A549 (cell line): ENCODE measurements at regions not wholly inside any gene's neighbourhood (a gene's known extent, or its start where the extent isn't known, plus 50 kb on each side); places are given as distances from the start of the nearest gene placed in this dataset.

ENCODE experiments used
- ATAC-seq, 2 experiments: fragments of 200-7000 bp in 1 of 2; fragments of >200 bp in 1 of 2; cut with Nextera tagmentation in 1 of 2; cut with Tn5 transposase in 1 of 2; 3 replicates each; pipeline versions ENCODE4 v1.8.0 to v1.9.1; 2018 to 2020; ENCODE audit warnings: mild to moderate bottlenecking in 1 of 2, moderate library complexity in 1 of 2
- CTCF ChIA-PET: fragments of 300-600 bp; sonication (Branson Sonifier 250); formaldehyde crosslinking; extraction: SDS; loops from one replicate; lab custom pipeline; 2021; ENCODE audit warnings: antibody characterized with exemption, inconsistent platforms; lab: Yijun Ruan, JAX
- POLR2A ChIA-PET: fragments of 350-600 bp; formaldehyde crosslinking; extraction: SDS; loops from one replicate; lab custom pipeline; 2021; ENCODE audit warnings: antibody characterized with exemption, inconsistent platforms; lab: Yijun Ruan, JAX
- DNase-seq, 2 experiments: peaks; one replicate each; pipeline versions ENCODE4 v3.0.0 to v3.0.0-alpha.2; 2011 to 2016; ENCODE audit warnings: low read depth in 1 of 2, low spot score in 1 of 2
- FAIRE-seq: peaks from 2 replicates; lab custom pipeline; 2011; peaks lifted over from hg19 to GRCh38; lab: Jason Lieb, UNC
- H3K27ac ChIP-seq, 2 experiments: fragments of >200 bp; sonication (Bioruptor Twin); formaldehyde crosslinking; 3 replicates each; pipeline ENCODE4 v1.5.1; 2016 to 2017
- H3K4me1 ChIP-seq: fragments of >200 bp; sonication (Bioruptor Twin); formaldehyde crosslinking; 3 replicates; pipeline ENCODE4 v1.6.1; 2016
- H3K4me2 ChIP-seq: fragments of >200 bp; sonication (Bioruptor Twin); formaldehyde crosslinking; 3 replicates; pipeline ENCODE4 v1.6.1; 2016
- H3K4me3 ChIP-seq: fragments of >200 bp; sonication (Bioruptor Twin); formaldehyde crosslinking; 3 replicates; pipeline ENCODE4 v1.5.1; 2016
- H3K9me3 ChIP-seq: fragments of >200 bp; sonication (Bioruptor Twin); formaldehyde crosslinking; 3 replicates; pipeline ENCODE4 v1.6.1; 2016
- CBX8 ChIP-seq: fragments of 200-600 bp; sonication (generic); IDR thresholded peaks from 2 replicates; pipeline ENCODE4 v1.6.1; 2016
- CEBPB ChIP-seq, 2 experiments: fragments of >200 bp in 1 of 2; sonication (Bioruptor Twin) in 1 of 2; formaldehyde crosslinking in 1 of 2; IDR thresholded peaks; 2 replicates each; pipeline ENCODE4 v1.6.1; 2012 to 2016
- CHD4 ChIP-seq: fragments of 200-600 bp; sonication (generic); IDR thresholded peaks from 2 replicates; pipeline ENCODE4 v1.6.1; 2016; ENCODE audit warnings: antibody characterized with exemption, mild to moderate bottlenecking, borderline replicate concordance
- EHF ChIP-seq: fragments of 250-450 bp; sonication (Bioruptor Pico); IDR thresholded peaks from 2 replicates; pipeline ENCODE4 v1.5.0; 2020; ENCODE audit warnings: mild to moderate bottlenecking
- EHMT2 ChIP-seq: fragments of 200-600 bp; sonication (generic); IDR thresholded peaks from 2 replicates; pipeline ENCODE4 v1.6.1; 2016; ENCODE audit warnings: antibody characterized with exemption, low read depth, mild to moderate bottlenecking, moderate library complexity
- FOSB ChIP-seq: fragments of 250-450 bp; sonication (Bioruptor Pico); IDR thresholded peaks from 2 replicates; pipeline ENCODE4 v1.5.0; 2020; ENCODE audit warnings: mild to moderate bottlenecking, moderate library complexity
- FOXS1 ChIP-seq: fragments of 250-450 bp; sonication (Bioruptor Pico); IDR thresholded peaks from 2 replicates; pipeline ENCODE4 v1.5.0; 2020; ENCODE audit warnings: mild to moderate bottlenecking, moderate library complexity
- GATA3 ChIP-seq: IDR thresholded peaks from 2 replicates; pipeline ENCODE4 v1.6.1; 2012; ENCODE audit warnings: borderline replicate concordance
- HDAC2 ChIP-seq: fragments of 200-600 bp; sonication (generic); IDR thresholded peaks from 2 replicates; pipeline ENCODE4 v1.6.1; 2016
- HEYL ChIP-seq: fragments of 250-450 bp; sonication (Bioruptor Pico); IDR thresholded peaks from 2 replicates; pipeline ENCODE4 v1.8.0; 2021; ENCODE audit warnings: mild to moderate bottlenecking, moderate library complexity
- HOXA7 ChIP-seq: fragments of 250-450 bp; sonication (Bioruptor Pico); IDR thresholded peaks from 2 replicates; pipeline ENCODE4 v1.5.0; 2020; ENCODE audit warnings: mild to moderate bottlenecking, moderate library complexity
- HOXB13 ChIP-seq: fragments of 250-450 bp; sonication (Bioruptor Pico); IDR thresholded peaks from 2 replicates; pipeline ENCODE4 v1.5.0; 2020; ENCODE audit warnings: low read depth, mild to moderate bottlenecking, moderate library complexity
- HOXB5 ChIP-seq: fragments of 250-450 bp; sonication (Bioruptor Pico); IDR thresholded peaks from 2 replicates; pipeline ENCODE4 v1.5.0; 2020; ENCODE audit warnings: mild to moderate bottlenecking, moderate library complexity
- JUNB ChIP-seq: fragments of >200 bp; sonication (Bioruptor Twin); formaldehyde crosslinking; IDR thresholded peaks from 2 replicates; pipeline ENCODE4 v1.6.1; 2016
- MAFK ChIP-seq: fragments of 450-650 bp; IDR thresholded peaks from 2 replicates; pipeline ENCODE4 v1.6.1; 2014; ENCODE audit not compliant: partially characterized antibody
- MAZ ChIP-seq: fragments of 150-350 bp; IDR thresholded peaks from 2 replicates; pipeline ENCODE4 v1.6.1; 2014; ENCODE audit warnings: antibody characterized with exemption, low read depth, low read length, borderline replicate concordance
- NPAS2 ChIP-seq: fragments of 250-450 bp; sonication (Bioruptor Pico); IDR thresholded peaks from 2 replicates; pipeline ENCODE4 v1.8.0; 2022; ENCODE audit warnings: mild to moderate bottlenecking, moderate library complexity, borderline replicate concordance
- NR3C1 ChIP-seq: fragments of >200 bp; sonication (Bioruptor Twin); formaldehyde crosslinking; IDR thresholded peaks from 3 replicates; pipeline ENCODE4 v1.6.1; 2017
- POLR2A ChIP-seq: IDR thresholded peaks from 2 replicates; pipeline ENCODE4 v1.6.1; 2012; ENCODE audit warnings: mild to moderate bottlenecking, low read length
- RAD21 ChIP-seq, 2 experiments: fragments of >200 bp in 1 of 2; sonication (Bioruptor Twin) in 1 of 2; formaldehyde crosslinking in 1 of 2; IDR thresholded peaks in 1 of 2; conservative IDR thresholded peaks in 1 of 2; 2 replicates in 1 of 2; 3 replicates in 1 of 2; pipeline ENCODE4 v1.6.1; 2012 to 2018; ENCODE audit warnings: inconsistent platforms in 1 of 2
- RCOR1 ChIP-seq: fragments of 150-350 bp; IDR thresholded peaks from 2 replicates; pipeline ENCODE4 v1.6.1; 2014; ENCODE audit warnings: antibody characterized with exemption, low read length, low read depth
- RFX5 ChIP-seq: fragments of 450-650 bp; IDR thresholded peaks from 2 replicates; pipeline ENCODE4 v1.7.1; 2014; ENCODE audit warnings: antibody characterized with exemption, mild to moderate bottlenecking, moderate library complexity
- RNF2 ChIP-seq: fragments of 200-600 bp; sonication (generic); IDR thresholded peaks from 2 replicates; pipeline ENCODE4 v1.6.1; 2016; ENCODE audit warnings: low read depth, mild to moderate bottlenecking, antibody characterized with exemption, moderate library complexity, borderline replicate concordance
- SMC3 ChIP-seq: fragments of >200 bp; sonication (Bioruptor Twin); formaldehyde crosslinking; IDR thresholded peaks from 3 replicates; pipeline ENCODE4 v1.6.1; 2018; ENCODE audit warnings: inconsistent platforms
- SREBF2 ChIP-seq: fragments of 450-650 bp; IDR thresholded peaks from 2 replicates; pipeline ENCODE4 v1.6.1; 2014; ENCODE audit warnings: mild to moderate bottlenecking, moderate library complexity
- ZFP36 ChIP-seq: fragments of 450-650 bp; IDR thresholded peaks from 2 replicates; pipeline ENCODE4 v1.6.1; 2014; ENCODE audit warnings: borderline replicate concordance; ENCODE audit not compliant: partially characterized antibody
- ZSCAN20 ChIP-seq: fragments of 250-450 bp; sonication (Bioruptor Pico); IDR thresholded peaks from 2 replicates; pipeline ENCODE4 v1.8.0; 2022; ENCODE audit warnings: mild to moderate bottlenecking, moderate library complexity
- WGBS: methylation state at CpG from one replicate; pipeline ENCODE4 v1.1.6; 2017; ENCODE audit errors: missing lambda C conversion rate; 5-methylcytosine and 5-hydroxymethylcytosine counted together
- TF ChIP-seq, protein P1 (sequence below): fragments of >200 bp; sonication (Bioruptor Twin); formaldehyde crosslinking; IDR thresholded peaks from 2 replicates; pipeline ENCODE4 v1.6.1; 2016
- TF ChIP-seq, protein P2 (sequence below): fragments of 250-450 bp; sonication (Bioruptor Pico); IDR thresholded peaks from 2 replicates; pipeline ENCODE4 v1.5.0; 2021; ENCODE audit warnings: mild to moderate bottlenecking, moderate library complexity, borderline replicate concordance
- TF ChIP-seq, protein P3 (sequence below): fragments of 450-650 bp; IDR thresholded peaks from 2 replicates; pipeline ENCODE4 v1.6.1; 2014; ENCODE audit warnings: antibody characterized with exemption

DNA sequence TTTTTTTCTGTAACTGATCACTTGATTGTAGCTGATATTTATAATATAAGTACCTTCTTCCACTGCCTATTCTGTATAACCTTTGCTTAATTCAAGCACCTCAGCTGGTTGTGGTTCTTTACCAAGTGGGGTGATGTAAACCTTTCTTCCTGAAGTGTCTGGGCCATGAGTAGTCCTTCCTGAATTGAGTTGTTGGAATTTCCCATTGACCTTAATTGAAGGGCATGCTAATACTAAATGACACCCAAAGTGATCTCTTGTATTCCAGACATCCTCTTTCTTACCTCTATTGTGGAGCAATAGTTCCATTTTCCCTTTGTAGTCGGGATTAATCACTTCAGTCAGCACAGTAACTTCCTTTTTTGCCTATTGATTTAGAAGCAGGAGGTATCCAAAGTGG lies 1496.8 kb upstream of the CELF4 start:
- ChIA-PET POLR2A (no interaction called here), CTCF (no interaction called here)
- H3K27ac ChIP-seq = no peak overlapping the region
- no peak overlapping the region for H3K4me3 ChIP-seq
- H3K4me1 ChIP-seq = no peaks in the 10 kb centered on the region
- TF ChIP-seq, protein P1, sequence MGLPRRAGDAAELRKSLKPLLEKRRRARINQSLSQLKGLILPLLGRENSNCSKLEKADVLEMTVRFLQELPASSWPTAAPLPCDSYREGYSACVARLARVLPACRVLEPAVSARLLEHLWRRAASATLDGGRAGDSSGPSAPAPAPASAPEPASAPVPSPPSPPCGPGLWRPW = no peak
- TF ChIP-seq SREBF2 (no peak), MAZ (no peak), ZSCAN20 (CRISPR knock-in tag) (no peak), RAD21 (conservative IDR thresholded peaks at IDR 0.05 in 1 of 2, IDR thresholded peaks at IDR 0.05 in 1 of 2) (no peak), ZFP36 (no peak), FOSB (no peak), FOXS1 (CRISPR knock-in tag) (no peak), JUNB (no peak), HOXB5 (no peak), SMC3 (no peak), EHMT2 (no peak), MAFK (no peak), NPAS2 (CRISPR knock-in tag) (no peak), GATA3 (no peak)
- TF ChIP-seq, protein P2, sequence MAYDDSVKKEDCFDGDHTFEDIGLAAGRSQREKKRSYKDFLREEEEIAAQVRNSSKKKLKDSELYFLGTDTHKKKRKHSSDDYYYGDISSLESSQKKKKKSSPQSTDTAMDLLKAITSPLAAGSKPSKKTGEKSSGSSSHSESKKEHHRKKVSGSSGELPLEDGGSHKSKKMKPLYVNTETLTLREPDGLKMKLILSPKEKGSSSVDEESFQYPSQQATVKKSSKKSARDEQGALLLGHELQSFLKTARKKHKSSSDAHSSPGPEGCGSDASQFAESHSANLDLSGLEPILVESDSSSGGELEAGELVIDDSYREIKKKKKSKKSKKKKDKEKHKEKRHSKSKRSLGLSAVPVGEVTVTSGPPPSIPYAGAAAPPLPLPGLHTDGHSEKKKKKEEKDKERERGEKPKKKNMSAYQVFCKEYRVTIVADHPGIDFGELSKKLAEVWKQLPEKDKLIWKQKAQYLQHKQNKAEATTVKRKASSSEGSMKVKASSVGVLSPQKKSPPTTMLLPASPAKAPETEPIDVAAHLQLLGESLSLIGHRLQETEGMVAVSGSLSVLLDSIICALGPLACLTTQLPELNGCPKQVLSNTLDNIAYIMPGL (CRISPR knock-in tag) = no peak
- no peak for FAIRE-seq
- no peak for ATAC-seq
- H3K4me2 ChIP-seq = no peak overlapping the region
- no peak for DNase-seq
- WGBS = 5% methylated on average over 1 of the region's 1 CpG
- no peaks in the 10 kb centered on the region for H3K9me3 ChIP-seq

DNA sequence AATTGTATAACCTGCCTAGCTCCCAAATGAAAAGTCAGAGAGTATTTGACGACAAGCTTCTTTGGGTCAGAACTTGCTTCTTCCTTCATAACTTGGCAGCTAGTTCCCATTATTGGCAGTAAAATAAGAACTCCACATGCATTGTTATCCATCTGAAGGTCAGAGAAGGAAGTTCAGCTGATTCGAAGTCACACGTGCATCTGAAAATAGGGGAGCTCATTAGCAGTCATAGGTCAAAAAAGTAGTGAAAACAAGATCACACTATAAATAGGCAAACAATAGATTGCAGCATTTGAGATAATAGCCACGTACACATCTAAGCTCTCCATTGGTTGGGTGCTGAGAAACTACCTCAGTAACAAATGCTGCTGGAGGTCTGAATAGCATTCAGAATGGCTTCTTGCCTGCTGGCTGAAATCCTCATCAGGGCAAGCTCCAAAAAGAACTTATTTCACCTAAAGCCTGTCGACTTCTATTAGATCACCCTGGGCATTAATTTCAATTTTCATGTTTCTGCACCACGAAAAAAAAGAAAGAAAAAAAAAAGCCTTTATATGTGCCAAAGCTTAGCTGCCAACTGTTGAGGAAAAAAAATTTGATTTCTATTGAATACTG lies 1492.9 kb upstream of the CELF4 start:
- H3K9me3 ChIP-seq = no peaks in the 10 kb centered on the region
- ChIA-PET POLR2A (no interaction called here), CTCF (no interaction called here)
- 17% methylated on average over 6 of the region's 6 CpGs for WGBS
- TF ChIP-seq CBX8 (no peak), MAFK (no peak), POLR2A (no peak), RCOR1 (no peak), NR3C1 (no peak), HOXA7 (CRISPR knock-in tag) (no peak), HOXB13 (CRISPR knock-in tag) (no peak), HEYL (no peak), CHD4 (no peak), RNF2 (no peak), EHMT2 (no peak), CEBPB (IDR thresholded peaks at IDR 0.05) (no peak), EHF (CRISPR knock-in tag) (no peak), HDAC2 (no peak), RFX5 (no peak), NPAS2 (CRISPR knock-in tag) (no peak)
- TF ChIP-seq, protein P2 (CRISPR knock-in tag) = no peak
- TF ChIP-seq, protein P3, sequence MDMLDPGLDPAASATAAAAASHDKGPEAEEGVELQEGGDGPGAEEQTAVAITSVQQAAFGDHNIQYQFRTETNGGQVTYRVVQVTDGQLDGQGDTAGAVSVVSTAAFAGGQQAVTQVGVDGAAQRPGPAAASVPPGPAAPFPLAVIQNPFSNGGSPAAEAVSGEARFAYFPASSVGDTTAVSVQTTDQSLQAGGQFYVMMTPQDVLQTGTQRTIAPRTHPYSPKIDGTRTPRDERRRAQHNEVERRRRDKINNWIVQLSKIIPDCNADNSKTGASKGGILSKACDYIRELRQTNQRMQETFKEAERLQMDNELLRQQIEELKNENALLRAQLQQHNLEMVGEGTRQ = no peak
- no peak for FAIRE-seq
- ATAC-seq = no peak
- no peak overlapping the region for H3K4me3 ChIP-seq
- H3K4me1 ChIP-seq = no peaks in the 10 kb centered on the region
- H3K4me2 ChIP-seq = no peak overlapping the region
- H3K27ac ChIP-seq = no peak overlapping the region
- DNase-seq = no peak
